Fibroblast of the aortic adventitia (primary cell): ENCODE measurements at regions not wholly inside any gene's neighbourhood (a gene's known extent, or its start where the extent isn't known, plus 50 kb on each side); places are given as distances from the start of the nearest gene placed in this dataset.

ENCODE experiments used
- DNase-seq: peaks from one replicate; pipeline ENCODE4 v3.0.0-alpha.2; 2010; ENCODE audit warnings: low read depth
- H3K4me3 ChIP-seq: 2 replicates; pipeline ENCODE4 v1.5.1; 2011; ENCODE audit warnings: low read depth, mild to moderate bottlenecking, control low read depth, low read length, moderate library complexity
- CTCF ChIP-seq: IDR thresholded peaks from 2 replicates; pipeline ENCODE4 v1.5.1; 2011; ENCODE audit warnings: mild to moderate bottlenecking, low read length, control low read depth, inconsistent platforms; ENCODE audit not compliant: insufficient read depth

GRCh38 chr9:129276486-129277230, 98.6 kb upstream of the IER5L start:
- no peak overlapping the region for H3K4me3 ChIP-seq
- no peak for TF ChIP-seq CTCF
- no peak for DNase-seq

DNA sequence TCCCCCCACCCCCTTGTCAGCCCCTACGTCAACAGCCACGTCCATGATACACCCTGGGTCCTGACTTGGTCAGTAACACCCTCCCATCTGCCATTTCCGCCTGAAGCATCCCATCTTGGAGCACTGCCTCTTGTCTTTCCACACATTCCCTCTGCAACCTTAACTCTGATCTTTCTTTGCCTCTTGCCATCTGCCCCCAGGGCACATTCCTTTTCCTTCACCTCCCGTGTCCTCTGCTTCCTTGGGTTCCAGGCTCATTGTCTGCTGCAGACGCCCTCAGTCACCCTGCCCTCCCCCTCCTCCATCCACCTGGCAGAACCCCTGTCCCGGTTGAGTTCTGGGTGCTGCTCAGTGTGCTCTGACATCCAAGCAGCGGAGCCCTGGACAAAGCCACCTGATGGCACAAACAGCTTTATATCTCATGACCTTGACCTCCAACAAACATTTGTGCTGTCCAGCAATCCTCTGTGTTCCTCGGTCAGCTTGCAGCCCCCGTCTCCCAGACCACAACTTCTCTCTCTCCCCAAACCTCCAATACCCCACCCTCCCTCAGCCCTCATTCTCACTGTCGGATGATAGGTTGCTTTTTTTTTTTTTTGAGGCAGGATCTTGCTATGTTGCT, 97.7 kb upstream of the IER5L start:
- H3K4me3 ChIP-seq, result no peak overlapping the region
- TF ChIP-seq CTCF, result no peak
- DNase-seq, result no peak

DNA sequence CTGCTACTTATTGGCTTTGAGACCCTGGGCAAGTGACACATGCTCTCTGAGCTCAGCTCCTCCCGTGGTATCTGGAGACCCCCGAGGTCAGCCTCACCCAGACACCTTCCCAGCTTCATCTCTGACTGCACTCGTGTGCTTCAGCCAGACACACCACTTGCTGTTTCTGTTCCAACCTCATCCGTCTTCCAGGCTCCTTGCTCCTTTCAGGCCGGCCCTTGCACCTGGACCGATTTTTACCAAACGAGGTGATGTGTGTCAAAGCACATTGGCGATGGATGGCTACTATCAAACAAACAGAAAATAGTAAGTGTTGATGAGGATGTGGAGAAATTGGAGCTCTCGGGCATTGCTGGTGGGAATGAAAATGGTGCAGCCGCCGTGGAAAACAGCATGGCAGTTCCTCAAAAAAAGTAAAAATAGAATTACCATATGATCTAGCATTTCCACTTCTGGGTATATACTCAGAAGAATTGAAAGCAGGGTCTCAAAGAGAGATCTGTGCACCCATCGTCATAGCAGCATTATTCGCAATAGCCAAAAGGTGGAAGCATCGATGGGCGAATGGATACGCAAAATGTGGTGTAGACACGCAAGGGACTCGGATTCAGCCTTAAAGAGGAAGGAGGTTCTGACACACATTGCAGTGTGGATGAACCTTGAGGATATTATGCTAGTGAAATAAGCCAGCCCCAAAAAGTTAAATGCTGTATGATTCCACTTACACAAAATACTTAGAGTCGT, 96.1 kb upstream of the IER5L start:
- DNase-seq, result no peak
- TF ChIP-seq CTCF, result no peak

DNA sequence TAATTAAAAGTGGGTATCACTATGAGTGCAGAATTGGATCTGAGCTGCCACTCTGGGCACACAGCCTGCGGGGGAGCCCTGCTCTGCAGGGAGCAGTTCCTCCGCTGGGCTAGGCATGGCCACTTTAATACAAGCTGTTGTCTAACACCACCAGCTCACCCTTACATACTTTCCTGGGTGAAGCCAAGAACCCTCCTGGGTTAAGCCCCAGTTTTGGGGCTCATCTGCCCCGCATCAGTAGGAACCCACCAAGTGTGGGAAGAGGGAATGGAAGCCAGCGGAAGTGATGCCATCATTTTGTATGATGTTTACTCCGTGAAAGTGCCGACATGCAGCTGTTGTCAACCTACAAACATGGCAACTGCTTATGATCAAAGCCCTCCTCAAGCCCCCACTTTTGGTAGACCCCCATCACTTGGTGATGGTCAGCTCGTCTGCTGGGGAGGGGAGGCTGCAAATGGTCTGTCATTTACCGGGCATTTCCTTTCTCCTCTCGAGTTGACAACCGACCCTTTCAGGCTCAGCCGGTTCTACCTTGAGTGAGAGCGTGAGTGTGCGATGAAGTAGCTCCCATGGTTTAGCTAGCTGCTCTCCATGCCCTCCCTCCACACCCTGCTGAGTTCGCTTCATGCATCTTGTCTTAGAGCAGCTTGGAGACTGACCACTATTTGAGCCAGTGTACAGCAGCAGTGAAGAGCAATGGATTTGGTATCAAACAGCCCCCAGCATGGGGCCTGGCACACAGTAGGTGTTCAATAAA, 95.3 kb upstream of the IER5L start:
- DNase-seq, result no peak
- H3K4me3 ChIP-seq, result no peak overlapping the region
- TF ChIP-seq CTCF, result no peak

More for the DNA sequence above, 96.1 kb upstream of the IER5L start:
- H3K4me3 ChIP-seq, result no peak overlapping the region

- no peak for TF ChIP-seq CTCF
- DNase-seq, result no peak
- H3K4me3 ChIP-seq, result no peak overlapping the region
Observed at GRCh38 chr9:129272348-129273025, 94.4 kb upstream of the IER5L start.

GRCh38 chr9:129270903-129271431, 92.9 kb upstream of the IER5L start:
- TF ChIP-seq CTCF, result no peak
- no peak overlapping the region for H3K4me3 ChIP-seq

More at GRCh38 chr9:129270903-129271431, 92.9 kb upstream of the IER5L start:
- peak; percentile 21 for DNase-seq
